ENCODE measurements at regions not wholly inside any gene's neighbourhood (a gene's known extent, or its start where the extent isn't known, plus 50 kb on each side); places are given as distances from the start of the nearest gene placed in this dataset.

GRCh38 chr2:191515551-191515950 is 162.4 kb upstream of the NABP1 start:
- no peak for DNase-seq

DNA sequence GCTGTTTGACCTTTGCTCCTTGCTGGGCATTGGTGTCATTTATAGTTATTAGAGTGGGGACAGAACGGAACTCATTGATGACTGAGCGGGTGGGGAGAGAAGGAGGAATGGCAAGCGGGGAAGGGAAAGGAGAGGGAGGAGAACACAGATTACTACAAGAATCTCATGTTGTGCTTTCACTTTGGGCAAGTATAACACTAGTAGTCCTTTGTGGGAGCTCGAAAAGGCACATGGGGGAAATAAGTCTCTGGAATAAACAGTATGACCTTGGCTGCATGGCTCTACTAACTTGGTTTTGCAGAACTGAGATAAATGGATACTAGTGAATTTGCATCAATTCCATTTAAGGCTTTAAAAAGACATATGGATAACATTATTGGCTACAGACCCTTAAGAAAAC is 161.7 kb upstream of the NABP1 start:
- no peak for DNase-seq

- no peak for DNase-seq
Observed at GRCh38 chr2:191521608-191522208, 156.2 kb upstream of the NABP1 start.

- DNase-seq, result no peak
Observed at GRCh38 chr2:191522478-191523120, 155.3 kb upstream of the NABP1 start.

GRCh38 chr2:191526091-191526490 is 151.8 kb upstream of the NABP1 start:
- DNase-seq, result no peak

DNA sequence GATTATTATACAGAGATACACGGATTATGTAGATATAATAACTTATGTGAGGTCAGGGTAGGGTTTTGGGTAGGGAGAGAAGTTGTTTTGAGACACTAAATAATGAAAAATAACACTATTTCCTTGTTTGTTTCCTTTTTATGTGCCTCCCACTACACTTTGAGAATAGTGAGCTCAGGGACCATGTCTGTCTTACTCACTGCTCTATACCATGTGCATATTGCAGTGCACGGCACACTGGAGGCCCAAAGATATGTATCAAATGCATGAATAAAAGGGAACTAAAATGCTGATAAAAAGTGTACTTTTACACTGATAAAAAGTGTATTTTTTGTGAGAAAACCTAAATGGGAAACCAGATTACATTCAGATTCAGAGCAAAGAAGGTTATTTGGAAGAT is 151.4 kb upstream of the NABP1 start:
- DNase-seq, result no peak

- no peak for DNase-seq
Observed at GRCh38 chr2:191526953-191527556, 150.9 kb upstream of the NABP1 start.

- DNase-seq, result no peak
Observed at GRCh38 chr2:191530618-191531017, 147.3 kb upstream of the NABP1 start.

GRCh38 chr2:191533693-191534180 is 144.2 kb upstream of the NABP1 start:
- DNase-seq, result no peak

DNA sequence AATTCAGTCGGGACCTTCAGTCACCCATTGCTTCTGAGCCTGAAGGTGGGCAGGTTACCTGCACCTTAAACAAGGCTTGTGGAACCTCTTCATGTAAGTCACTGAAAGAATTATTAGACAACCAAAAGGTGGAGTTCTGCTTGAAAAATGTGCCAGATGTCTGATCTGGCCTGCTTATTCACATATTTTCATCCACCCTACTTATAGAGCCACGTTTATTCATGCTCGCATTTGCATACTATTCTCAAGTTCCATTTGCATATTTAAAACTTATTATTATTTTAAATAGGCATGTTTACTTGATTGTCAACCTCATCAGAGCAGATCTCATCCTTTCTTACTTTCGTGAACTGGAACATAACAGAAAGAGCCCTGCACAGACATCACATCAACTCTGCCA is 140.0 kb upstream of the NABP1 start:
- no peak for DNase-seq

- DNase-seq, result no peak
Observed at GRCh38 chr2:191538334-191538903, 139.5 kb upstream of the NABP1 start.

GRCh38 chr2:191539068-191539467 is 138.9 kb upstream of the NABP1 start:
- no peak for DNase-seq

- no peak for DNase-seq
Observed at GRCh38 chr2:191540681-191541080, 137.3 kb upstream of the NABP1 start.

DNA sequence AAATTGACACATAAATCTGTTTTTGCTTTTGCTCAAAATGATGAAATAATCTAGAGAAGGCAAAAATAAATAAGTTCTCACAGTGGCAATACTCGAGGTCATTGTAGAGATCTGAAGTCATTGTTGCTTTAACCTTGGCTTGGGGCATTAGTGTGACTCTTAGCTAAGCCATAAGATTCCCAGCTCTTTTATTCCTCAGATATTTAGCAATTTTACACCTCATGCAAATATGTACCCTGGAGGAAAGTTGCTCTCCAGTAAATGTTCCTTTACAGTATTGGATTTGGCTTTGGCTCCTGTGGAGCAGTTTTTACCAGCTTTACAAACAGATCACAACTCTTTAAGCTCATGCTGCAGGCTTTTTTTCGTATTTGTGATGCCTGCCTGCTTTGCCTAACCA is 134.2 kb upstream of the NABP1 start:
- DNase-seq, result no peak

DNA sequence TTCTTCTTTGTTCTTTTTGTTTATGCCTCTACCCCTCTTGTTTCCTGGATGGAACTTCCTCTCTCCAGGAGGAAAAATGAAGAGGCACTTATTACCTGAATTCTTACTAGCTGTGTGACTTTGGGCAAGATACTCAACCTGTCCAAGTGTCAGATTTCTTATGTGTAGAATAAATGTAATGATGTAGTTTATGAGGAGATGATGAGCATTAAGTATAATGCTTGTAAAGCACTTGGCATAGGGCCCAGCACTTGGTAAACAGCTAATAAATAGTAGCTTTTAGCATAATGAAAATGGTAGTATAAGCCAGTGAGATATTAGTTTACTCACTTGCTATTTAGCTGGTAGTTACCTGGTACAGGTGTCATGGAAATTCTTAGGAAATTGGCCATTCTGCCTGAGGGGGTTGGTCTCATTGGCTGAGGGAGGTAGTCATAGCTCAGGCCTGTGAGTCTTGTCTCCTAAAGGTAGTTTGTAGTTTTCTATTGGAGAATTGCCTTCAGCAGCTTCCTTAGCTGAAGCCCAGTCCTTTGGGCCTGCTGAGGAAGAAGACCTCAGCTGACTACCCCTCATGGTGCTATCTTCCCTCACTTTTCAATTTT is 133.4 kb upstream of the NABP1 start:
- peak; percentile 82 for DNase-seq

- DNase-seq, result no peak
Observed at GRCh38 chr2:191545361-191545760, 132.6 kb upstream of the NABP1 start.

DNA sequence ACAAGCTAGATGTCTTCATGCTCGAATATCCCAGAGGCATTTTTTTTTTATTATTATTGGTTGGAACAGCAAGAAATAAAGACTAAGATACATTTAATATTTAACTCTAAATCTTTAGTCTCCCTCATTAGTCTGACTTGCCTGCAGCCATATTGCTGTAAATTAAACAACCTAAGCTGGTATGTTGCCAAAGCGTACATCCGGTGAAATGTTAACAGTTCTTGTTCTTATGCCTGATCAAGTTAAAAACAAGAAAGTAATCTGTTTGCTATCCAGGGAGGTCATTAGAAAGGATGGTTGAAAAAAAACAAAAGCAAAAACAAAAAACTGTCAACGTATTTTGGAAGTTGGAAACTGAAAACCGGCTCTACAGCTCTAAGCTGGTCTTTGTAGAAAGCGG is 125.9 kb upstream of the NABP1 start:
- peak; percentile 24 for DNase-seq

GRCh38 chr2:191554240-191554639 is 123.7 kb upstream of the NABP1 start:
- no peak for DNase-seq

DNA sequence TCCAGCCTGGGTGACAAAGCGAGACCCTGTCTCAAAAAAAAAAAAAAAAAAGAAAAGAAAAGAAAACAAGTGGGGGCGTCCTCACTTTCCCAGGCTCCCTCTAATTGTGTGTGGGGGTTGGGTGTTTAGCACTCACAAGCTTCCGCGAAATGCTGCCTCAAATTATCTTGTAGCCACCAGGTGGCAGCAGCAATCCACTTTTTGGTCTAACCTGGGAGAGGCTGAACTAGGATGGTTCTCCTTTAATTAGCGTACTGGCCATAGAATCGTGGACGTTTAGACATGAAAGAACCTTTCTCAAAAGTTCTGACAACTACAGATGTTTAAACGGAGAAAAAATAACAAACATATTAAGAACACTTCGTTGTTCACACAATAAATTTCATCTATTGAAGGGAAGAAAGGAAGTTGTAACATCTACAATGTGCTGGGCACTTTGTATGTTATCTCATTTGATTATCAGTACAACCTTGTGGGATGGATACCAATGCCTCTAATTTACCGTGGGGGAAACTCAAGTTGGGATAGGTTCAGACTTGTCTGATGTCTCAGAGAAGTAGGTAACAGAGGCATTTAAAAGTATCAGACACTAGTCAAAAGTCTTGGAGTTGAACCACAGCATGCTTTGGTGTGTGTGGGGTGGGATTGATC is 122.7 kb upstream of the NABP1 start:
- DNase-seq, result peak; percentile 62

- no peak for DNase-seq
Observed at GRCh38 chr2:191556463-191556862, 121.5 kb upstream of the NABP1 start.

DNA sequence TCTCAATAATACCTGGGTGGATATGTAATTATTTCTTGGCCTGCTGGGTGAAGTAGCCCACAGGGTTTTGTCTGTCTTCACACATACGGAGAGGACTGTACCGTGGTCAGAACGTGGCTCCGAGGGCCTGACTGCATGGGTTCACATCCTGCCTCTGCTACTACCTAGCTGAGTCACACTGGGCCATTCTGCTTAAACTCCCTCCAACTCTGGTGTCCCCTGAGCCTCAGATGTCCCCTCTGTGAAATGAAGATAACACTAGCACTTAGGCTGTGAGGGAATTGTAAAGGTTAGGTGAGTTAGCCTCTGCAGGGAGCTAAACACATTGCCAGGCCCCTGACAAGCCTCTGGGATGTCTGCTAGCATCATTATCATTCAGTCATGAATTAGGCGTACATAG is 120.1 kb upstream of the NABP1 start:
- DNase-seq, result no peak

DNA sequence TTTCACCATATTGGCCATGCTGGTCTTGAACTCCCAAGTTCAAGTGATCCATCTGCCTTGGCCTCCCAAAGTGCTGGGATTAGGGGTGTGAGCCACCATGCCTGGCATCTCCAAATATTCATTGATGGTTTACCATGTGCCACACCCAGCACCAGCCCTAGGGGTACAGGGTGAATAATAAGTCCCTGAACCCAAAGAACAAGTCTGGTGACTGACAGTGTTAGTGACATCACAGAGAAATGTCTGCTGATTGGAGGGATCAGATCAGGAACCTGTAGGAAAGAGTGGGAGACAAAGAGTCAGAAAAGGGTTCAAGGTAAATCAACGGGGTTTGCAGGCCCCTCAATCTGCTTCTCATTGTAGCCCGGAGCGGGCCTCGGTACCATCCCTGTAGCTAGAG is 118.4 kb upstream of the NABP1 start:
- no peak for DNase-seq

- DNase-seq, result no peak
Observed at GRCh38 chr2:191560411-191560980, 117.4 kb upstream of the NABP1 start.
